ENCODE measurements at regions not wholly inside any gene's neighbourhood (a gene's known extent, or its start where the extent isn't known, plus 50 kb on each side); places are given as distances from the start of the nearest gene placed in this dataset.
"Not testable (repeated sequence)": the region's sequence is repeated elsewhere in the genome, so short reads cannot be mapped to it uniquely, and the experiment has no call there.

- in situ Hi-C loops (cut with MboI; ENCODE audit: low pct_unique_long_range_greater_than_20kb, low sequenced_read_pairs, unreplicated experiment) = no loop called here
- no peak for DNase-seq (ENCODE audit: low spot score)
- TF ChIP-seq CTCF (IDR thresholded peaks at IDR 0.05; ENCODE audit: extremely low read depth, insufficient read depth, missing control alignments) = no peak
Measured at GRCh38 chr5:119751734-119752094, 122.4 kb downstream of the FAM170A start.

GRCh38 chr5:119752921-119753886, 123.8 kb downstream of the FAM170A start:
- in situ Hi-C loops (cut with MboI; ENCODE audit: low pct_unique_long_range_greater_than_20kb, low sequenced_read_pairs, unreplicated experiment) = no loop called here
- TF ChIP-seq CTCF (IDR thresholded peaks at IDR 0.05; ENCODE audit: extremely low read depth, insufficient read depth, missing control alignments) = no peak
- DNase-seq (ENCODE audit: low spot score) = no peak

GRCh38 chr5:119754825-119755224, 125.5 kb downstream of the FAM170A start:
- in situ Hi-C loops (cut with MboI; ENCODE audit: low pct_unique_long_range_greater_than_20kb, low sequenced_read_pairs, unreplicated experiment); DNase-seq (ENCODE audit: low spot score): not testable (repeated sequence)

- in situ Hi-C loops (cut with MboI; ENCODE audit: low pct_unique_long_range_greater_than_20kb, low sequenced_read_pairs, unreplicated experiment) = no loop called here
- TF ChIP-seq CTCF (IDR thresholded peaks at IDR 0.05; ENCODE audit: extremely low read depth, insufficient read depth, missing control alignments) = no peak
- DNase-seq (ENCODE audit: low spot score) = no peak
Measured at GRCh38 chr5:119757276-119757675, 127.9 kb downstream of the FAM170A start.

GRCh38 chr5:119769695-119770693, 140.6 kb downstream of the FAM170A start:
- in situ Hi-C loops (cut with MboI; ENCODE audit: low pct_unique_long_range_greater_than_20kb, low sequenced_read_pairs, unreplicated experiment) = not testable (repeated sequence)

GRCh38 chr5:119780145-119780544, 150.8 kb downstream of the FAM170A start:
- DNase-seq (ENCODE audit: low spot score); in situ Hi-C loops (cut with MboI; ENCODE audit: low pct_unique_long_range_greater_than_20kb, low sequenced_read_pairs, unreplicated experiment): not testable (repeated sequence)

More at GRCh38 chr5:119769695-119770693, 140.6 kb downstream of the FAM170A start:
- not testable (repeated sequence) for DNase-seq (ENCODE audit: low spot score)

- in situ Hi-C loops (cut with MboI; ENCODE audit: low pct_unique_long_range_greater_than_20kb, low sequenced_read_pairs, unreplicated experiment) = no loop called here
Measured at GRCh38 chr5:119785057-119785456, 155.7 kb downstream of the FAM170A start.

More at GRCh38 chr5:119785057-119785456, 155.7 kb downstream of the FAM170A start:
- DNase-seq (ENCODE audit: low spot score) = no peak
- no peak for TF ChIP-seq CTCF (IDR thresholded peaks at IDR 0.05; ENCODE audit: extremely low read depth, insufficient read depth, missing control alignments)
